Breast epithelium (tissue), 4 donors: ENCODE measurements at regions not wholly inside any gene's neighbourhood (a gene's known extent, or its start where the extent isn't known, plus 50 kb on each side); places are given as distances from the start of the nearest gene placed in this dataset.
"Not testable (repeated sequence)": the region's sequence is repeated elsewhere in the genome, so short reads cannot be mapped to it uniquely, and the experiment has no call there.

Experiments used
- DNase-seq, 2 donors: peaks; one replicate each; pipeline ENCODE4 v3.0.0-alpha.2; 2019; ENCODE audit warnings: low spot score in 2 of 2
- H3K27ac ChIP-seq, 2 donors: fragments of 200-600 bp; sonication (generic) in 1 of 2; one replicate each; pipeline ENCODE4 v1.5.1; 2016 to 2019; ENCODE audit warnings: mild to moderate bottlenecking in 1 of 2
- H3K27me3 ChIP-seq, 2 donors: fragments of 200-600 bp; sonication (generic) in 1 of 2; one replicate each; pipeline versions ENCODE4 v1.5.1 to v1.6.0; 2017 to 2019; ENCODE audit warnings: control low read depth in 1 of 2, mild to moderate bottlenecking in 1 of 2
- H3K36me3 ChIP-seq: fragments of 200-600 bp; one replicate; pipeline ENCODE4 v1.5.1; 2019
- H3K4me1 ChIP-seq, 2 donors: fragments of 200-600 bp; sonication (generic); one replicate each; pipeline ENCODE4 v1.5.1; 2016 to 2019; ENCODE audit warnings: control low read depth in 1 of 2
- H3K4me3 ChIP-seq, 3 donors: fragments of 200-600 bp; sonication (generic); 1 replicate in 2 of 3; 2 replicates in 1 of 3; pipeline ENCODE4 v1.5.1; 2016 to 2019; ENCODE audit warnings: mild to moderate bottlenecking in 3 of 3, moderate library complexity in 2 of 3
- H3K9me3 ChIP-seq, 2 donors: fragments of 200-600 bp; sonication (generic) in 1 of 2; one replicate each; pipeline ENCODE4 v1.5.1; 2016 to 2019; ENCODE audit warnings: control low read depth in 1 of 2
- CTCF ChIP-seq, 3 donors: fragments of 450-650 bp; IDR thresholded peaks; one replicate each; pipeline ENCODE4 v1.5.1; 2016 to 2017; ENCODE audit warnings: antibody characterized with exemption in 3 of 3, mild to moderate bottlenecking in 3 of 3, moderate library complexity in 3 of 3
- POLR2A ChIP-seq: fragments of 450-650 bp; IDR thresholded peaks from one replicate; pipeline ENCODE4 v1.6.1; 2016; ENCODE audit warnings: antibody characterized with exemption, mild to moderate bottlenecking, moderate library complexity
- POLR2AphosphoS5 ChIP-seq, 3 donors: sonication (generic); formaldehyde crosslinking; IDR thresholded peaks; one replicate each; pipeline ENCODE4 v1.6.1; 2017; ENCODE audit warnings: antibody characterized with exemption in 3 of 3
- intact Hi-C: fragments of 100-400 bp; cut with DNase I; formaldehyde crosslinking; loops from one replicate; pipeline ENCODE4 v1.15.1; 2023; ENCODE audit warnings: low total_unique reads

GRCh38 chr6:168913866-168914469 lies 339.7 kb downstream of the THBS2 start:
- H3K4me1 ChIP-seq: no peaks in the 10 kb centered on the region
- no peaks in the 10 kb centered on the region for H3K36me3 ChIP-seq
- DNase-seq: no peak
- no peaks in the 10 kb centered on the region for H3K9me3 ChIP-seq
- intact Hi-C loops: no loop called here
- TF ChIP-seq POLR2A: no peak
- no peak for TF ChIP-seq POLR2AphosphoS5 (IDR thresholded peaks at IDR 0.05)
- TF ChIP-seq CTCF (IDR thresholded peaks at IDR 0.05): no peak
- H3K27me3 ChIP-seq: no peaks in the 10 kb centered on the region
- H3K4me3 ChIP-seq: no peak overlapping the region
- no peak overlapping the region for H3K27ac ChIP-seq

DNA sequence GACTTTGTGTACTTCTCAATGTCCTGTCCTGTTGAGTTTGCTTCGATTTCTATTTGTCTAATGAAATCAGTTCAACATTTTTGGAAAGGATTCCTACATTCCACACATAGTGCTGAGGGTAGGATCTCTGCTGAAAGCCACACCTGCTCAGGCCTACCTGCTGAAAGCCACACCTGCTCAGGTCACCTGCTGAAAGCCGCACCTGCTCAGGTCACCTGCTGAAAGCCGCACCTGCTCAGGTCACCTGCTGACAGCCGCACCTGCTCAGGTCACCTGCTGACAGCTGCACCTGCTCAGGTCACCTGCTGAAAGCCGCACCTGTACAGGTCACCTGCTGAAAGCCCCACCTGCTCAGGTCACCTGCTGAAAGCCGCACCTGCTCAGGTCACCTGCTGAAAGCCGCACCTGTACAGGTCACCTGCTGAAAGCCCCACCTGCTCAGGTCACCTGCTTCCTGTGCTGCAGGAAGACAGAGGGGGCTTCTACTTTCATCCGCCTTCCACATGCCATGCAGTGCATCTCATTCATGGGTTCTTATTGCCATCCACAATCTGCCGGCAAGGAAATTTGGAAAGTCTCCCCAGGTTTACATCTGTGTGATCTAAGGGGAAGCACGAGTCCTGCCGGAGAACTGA lies 340.3 kb downstream of the THBS2 start:
- H3K4me1 ChIP-seq, intact Hi-C loops, H3K4me3 ChIP-seq, H3K9me3 ChIP-seq, H3K27me3 ChIP-seq, DNase-seq, H3K36me3 ChIP-seq, H3K27ac ChIP-seq: not testable (repeated sequence)

GRCh38 chr6:168909288-168909687 lies 344.4 kb downstream of the THBS2 start:
- H3K4me3 ChIP-seq: no peak overlapping the region
- H3K27me3 ChIP-seq: no peaks in the 10 kb centered on the region
- H3K4me1 ChIP-seq: no peaks in the 10 kb centered on the region
- intact Hi-C loops: no loop called here
- H3K27ac ChIP-seq: no peak overlapping the region
- no peaks in the 10 kb centered on the region for H3K36me3 ChIP-seq
- no peak for TF ChIP-seq CTCF (IDR thresholded peaks at IDR 0.05)
- no peak for TF ChIP-seq POLR2A
- TF ChIP-seq POLR2AphosphoS5 (IDR thresholded peaks at IDR 0.05): no peak
- DNase-seq: no peak
- no peaks in the 10 kb centered on the region for H3K9me3 ChIP-seq

DNA sequence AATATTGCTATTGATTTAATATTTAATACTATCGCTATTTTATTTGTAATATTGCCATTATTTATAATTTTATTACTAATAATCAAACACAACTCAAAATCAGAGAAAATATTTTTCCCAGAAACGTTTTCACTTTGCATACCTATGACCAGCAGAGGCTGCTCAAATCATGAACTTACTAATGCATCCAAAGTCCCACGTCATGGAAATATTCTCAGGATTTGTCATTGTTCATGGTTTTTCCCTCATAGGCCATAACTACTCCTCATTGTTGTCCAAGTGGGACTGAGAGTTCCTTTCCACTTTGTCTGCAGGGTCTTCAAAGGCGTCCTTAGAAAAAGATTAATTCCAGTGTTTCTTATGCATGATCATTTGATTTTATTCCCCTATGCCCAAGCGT lies 344.8 kb downstream of the THBS2 start:
- Histone ChIP-seq H3K4me3 (no peak overlapping the region), H3K27ac (no peak overlapping the region), H3K36me3 (no peaks in the 10 kb centered on the region), H3K27me3 (no peaks in the 10 kb centered on the region), H3K9me3 (no peaks in the 10 kb centered on the region), H3K4me1 (no peaks in the 10 kb centered on the region)
- intact Hi-C loops: no loop called here
- no peak for DNase-seq
- TF ChIP-seq POLR2AphosphoS5 (IDR thresholded peaks at IDR 0.05): no peak
- no peak for TF ChIP-seq POLR2A
- TF ChIP-seq CTCF (IDR thresholded peaks at IDR 0.05): no peak

DNA sequence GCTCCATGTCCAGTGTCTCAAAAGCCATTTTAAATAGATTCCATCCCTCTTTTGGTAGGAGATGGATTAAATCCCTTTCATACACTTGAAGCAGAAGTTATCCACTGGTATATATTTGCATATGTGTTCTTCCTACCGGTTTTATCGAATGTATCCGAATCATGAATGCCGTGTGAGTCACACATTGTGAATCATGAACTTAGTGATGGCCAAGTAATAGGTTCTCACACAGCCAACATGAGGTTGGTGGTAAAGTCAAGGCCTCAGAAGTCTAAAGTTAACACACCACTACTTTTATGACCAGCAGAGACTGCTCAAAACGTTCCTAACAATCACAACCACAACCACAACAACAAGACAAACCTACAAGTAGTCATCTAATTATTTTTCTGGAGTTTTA lies 345.5 kb downstream of the THBS2 start:
- Histone ChIP-seq H3K36me3 (no peaks in the 10 kb centered on the region), H3K4me3 (no peak overlapping the region), H3K4me1 (no peaks in the 10 kb centered on the region), H3K27ac (no peak overlapping the region), H3K9me3 (no peaks in the 10 kb centered on the region), H3K27me3 (no peaks in the 10 kb centered on the region)
- no peak for DNase-seq
- intact Hi-C loops: no loop called here
- TF ChIP-seq CTCF (IDR thresholded peaks at IDR 0.05): no peak
- no peak for TF ChIP-seq POLR2AphosphoS5 (IDR thresholded peaks at IDR 0.05)
- TF ChIP-seq POLR2A: no peak
